Esophagus muscularis mucosa (tissue), 3 donors: ENCODE measurements at regions not wholly inside any gene's neighbourhood (a gene's known extent, or its start where the extent isn't known, plus 50 kb on each side); places are given as distances from the start of the nearest gene placed in this dataset.

Source experiments
- POLR2AphosphoS5 ChIP-seq, 2 donors: sonication (generic); formaldehyde crosslinking; IDR thresholded peaks; one replicate each; pipeline ENCODE4 v1.6.1; 2017; ENCODE audit warnings: antibody characterized with exemption in 2 of 2
- TF ChIP-seq, protein P1 (sequence below), 3 experiments: fragments of 200-600 bp in 2 of 3; fragments of 450-650 bp in 1 of 3; sonication (generic) in 2 of 3; IDR thresholded peaks; one replicate each; pipeline ENCODE4 v1.5.1; 2017 to 2019; ENCODE audit warnings: antibody characterized with exemption in 3 of 3, mild to moderate bottlenecking in 2 of 3, moderate library complexity in 1 of 3

DNA sequence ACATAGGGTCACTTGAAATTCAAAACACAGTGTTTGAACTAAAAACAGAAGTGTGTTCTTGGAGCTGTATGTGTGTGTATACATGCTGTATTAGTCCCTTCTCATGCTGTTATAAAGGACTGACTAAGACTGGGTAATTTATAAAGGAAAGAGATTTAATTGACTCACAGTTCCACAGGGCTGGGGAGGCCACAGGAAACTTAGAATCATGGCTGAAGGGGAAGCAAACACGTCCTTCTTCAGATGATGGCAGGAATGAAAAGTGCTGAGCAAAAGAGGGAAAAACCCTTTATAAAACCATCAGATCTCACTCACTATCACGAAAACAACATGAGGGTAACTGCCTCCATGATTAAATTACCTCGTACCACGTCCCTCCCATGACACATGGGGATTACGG, 224.1 kb downstream of the BCAT1 start:
- TF ChIP-seq, protein P1, sequence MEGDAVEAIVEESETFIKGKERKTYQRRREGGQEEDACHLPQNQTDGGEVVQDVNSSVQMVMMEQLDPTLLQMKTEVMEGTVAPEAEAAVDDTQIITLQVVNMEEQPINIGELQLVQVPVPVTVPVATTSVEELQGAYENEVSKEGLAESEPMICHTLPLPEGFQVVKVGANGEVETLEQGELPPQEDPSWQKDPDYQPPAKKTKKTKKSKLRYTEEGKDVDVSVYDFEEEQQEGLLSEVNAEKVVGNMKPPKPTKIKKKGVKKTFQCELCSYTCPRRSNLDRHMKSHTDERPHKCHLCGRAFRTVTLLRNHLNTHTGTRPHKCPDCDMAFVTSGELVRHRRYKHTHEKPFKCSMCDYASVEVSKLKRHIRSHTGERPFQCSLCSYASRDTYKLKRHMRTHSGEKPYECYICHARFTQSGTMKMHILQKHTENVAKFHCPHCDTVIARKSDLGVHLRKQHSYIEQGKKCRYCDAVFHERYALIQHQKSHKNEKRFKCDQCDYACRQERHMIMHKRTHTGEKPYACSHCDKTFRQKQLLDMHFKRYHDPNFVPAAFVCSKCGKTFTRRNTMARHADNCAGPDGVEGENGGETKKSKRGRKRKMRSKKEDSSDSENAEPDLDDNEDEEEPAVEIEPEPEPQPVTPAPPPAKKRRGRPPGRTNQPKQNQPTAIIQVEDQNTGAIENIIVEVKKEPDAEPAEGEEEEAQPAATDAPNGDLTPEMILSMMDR (IDR thresholded peaks at IDR 0.05), result no peak
- TF ChIP-seq POLR2AphosphoS5 (IDR thresholded peaks at IDR 0.05), result no peak
